Spleen (tissue), 11 donors: ENCODE measurements at regions not wholly inside any gene's neighbourhood (a gene's known extent, or its start where the extent isn't known, plus 50 kb on each side); places are given as distances from the start of the nearest gene placed in this dataset.

Experiments
- DNase-seq: peaks from one replicate; pipeline ENCODE4 v3.0.0-alpha.2; 2020
- H3K27ac ChIP-seq, 8 donors: fragments of 200-600 bp; sonication (generic) in 7 of 8; 1 replicate in 4 of 8; 2 replicates in 4 of 8; pipeline versions ENCODE4 v1.5.0 to v1.8.0; 2016 to 2021; ENCODE audit warnings: inconsistent platforms in 4 of 8, mild to moderate bottlenecking in 4 of 8, moderate library complexity in 1 of 8
- H3K27me3 ChIP-seq, 7 donors: fragments of 200-600 bp; sonication (generic) in 6 of 7; replicated peaks in 1 of 7; 1 replicate in 4 of 7; 2 replicates in 3 of 7; pipeline versions ENCODE4 v1.5.0 to v1.8.0; 2016 to 2021; ENCODE audit warnings: inconsistent platforms in 3 of 7, mild to moderate bottlenecking in 1 of 7
- H3K36me3 ChIP-seq, 6 donors: fragments of 200-600 bp; sonication (generic) in 5 of 6; 1 replicate in 4 of 6; 2 replicates in 2 of 6; pipeline versions ENCODE4 v1.5.0 to v1.8.0; 2016 to 2021; ENCODE audit warnings: inconsistent platforms in 2 of 6
- H3K4me1 ChIP-seq, 6 donors: fragments of 200-600 bp; sonication (generic) in 5 of 6; 1 replicate in 3 of 6; 2 replicates in 3 of 6; pipeline versions ENCODE4 v1.5.0 to v1.8.0; 2016 to 2021; ENCODE audit warnings: inconsistent platforms in 3 of 6
- H3K4me3 ChIP-seq, 8 donors: fragments of 200-600 bp; sonication (generic) in 7 of 8; 1 replicate in 4 of 8; 2 replicates in 4 of 8; pipeline versions ENCODE4 v1.5.0 to v1.8.0; 2016 to 2021; ENCODE audit warnings: inconsistent platforms in 4 of 8, mild to moderate bottlenecking in 4 of 8, moderate library complexity in 2 of 8
- H3K9me3 ChIP-seq, 8 donors: fragments of 200-600 bp; sonication (generic) in 7 of 8; 1 replicate in 4 of 8; 2 replicates in 4 of 8; pipeline versions ENCODE4 v1.5.0 to v1.8.0; 2016 to 2021; ENCODE audit warnings: inconsistent platforms in 4 of 8
- CTCF ChIP-seq, 11 experiments: fragments of 200-600 bp in 7 of 11; fragments of 450-650 bp in 4 of 11; sonication (generic) in 4 of 11; IDR thresholded peaks in 8 of 11; conservative IDR thresholded peaks in 3 of 11; 1 replicate in 7 of 11; 2 replicates in 4 of 11; pipeline versions ENCODE4 v1.4.0 to v1.8.0; 2016 to 2021; ENCODE audit warnings: antibody characterized with exemption in 11 of 11, inconsistent platforms in 4 of 11, mild to moderate bottlenecking in 1 of 11
- POLR2A ChIP-seq, 3 donors: fragments of 450-650 bp; IDR thresholded peaks; one replicate each; pipeline ENCODE4 v1.5.1; 2017; ENCODE audit warnings: antibody characterized with exemption in 3 of 3, mild to moderate bottlenecking in 1 of 3
- POLR2AphosphoS5 ChIP-seq, 3 donors: sonication (generic); formaldehyde crosslinking; IDR thresholded peaks; one replicate each; pipeline ENCODE4 v1.5.1; 2017; ENCODE audit warnings: antibody characterized with exemption in 3 of 3
- WGBS, 5 donors: extraction: QIAGEN DNeasy Blood & Tissue Kit in 3 of 5; methylation state at CpG; one replicate each; pipeline versions ENCODE4 v1.1.5 to v1.1.7; 2013 to 2018; 5-methylcytosine and 5-hydroxymethylcytosine counted together
- intact Hi-C: fragments of 100-400 bp; cut with DNase I; formaldehyde crosslinking; loops from one replicate; pipeline ENCODE4 v1.15.0; 2023; ENCODE audit warnings: low total_unique reads
- donor health status: healthy with polysubstance abuse.
- donor health status: DM: no; HTN: no; CAD: no; lungs with moderate emphysema.
- donor health status: DM: no; HTN: no; CAD: no.
- donor health status: Bipolar disorder and iron deficiency.
- donor health status: healthy.
- donor health status: DM: no; HTN: no; CAD: no.
- donor health status: DM: yes; HTN: yes; CAD: no.

GRCh38 chr1:177631770-177632169 lies 338.1 kb downstream of the SEC16B start:
- intact Hi-C loops, result no loop called here
- 84 to 98% (median 91%) methylated on average over 2 of the region's 2 CpGs for WGBS, 5 donors
- H3K36me3 ChIP-seq, result no peaks in the 10 kb centered on the region
- no peaks in the 10 kb centered on the region for H3K9me3 ChIP-seq
- TF ChIP-seq POLR2AphosphoS5 (IDR thresholded peaks at IDR 0.05), result no peak
- TF ChIP-seq POLR2A (IDR thresholded peaks at IDR 0.05), result no peak
- TF ChIP-seq CTCF (IDR thresholded peaks at IDR 0.05 in 8 of 11, conservative IDR thresholded peaks at IDR 0.05 in 3 of 11), result no peak
- H3K27ac ChIP-seq, result no peak overlapping the region
- H3K4me1 ChIP-seq, result no peaks in the 10 kb centered on the region
- H3K27me3 ChIP-seq, result no peaks in the 10 kb centered on the region
- DNase-seq, result no peak
- no peak overlapping the region for H3K4me3 ChIP-seq

GRCh38 chr1:177629526-177629925 lies 340.3 kb downstream of the SEC16B start:
- Histone ChIP-seq H3K4me3 (no peak overlapping the region), H3K36me3 (no peaks in the 10 kb centered on the region), H3K27ac (no peak overlapping the region), H3K4me1 (no peaks in the 10 kb centered on the region), H3K9me3 (peaks cover 0 to 2% (median 0%) of the 10 kb centered on the region in 8 donors), H3K27me3 (no peaks in the 10 kb centered on the region)
- TF ChIP-seq CTCF (IDR thresholded peaks at IDR 0.05 in 8 of 11, conservative IDR thresholded peaks at IDR 0.05 in 3 of 11) (no peak), POLR2AphosphoS5 (IDR thresholded peaks at IDR 0.05) (no peak), POLR2A (IDR thresholded peaks at IDR 0.05) (no peak)
- WGBS, 5 donors, result 71 to 84% (median 83%) methylated on average over 1 of the region's 1 CpG
- intact Hi-C loops, result no loop called here
- no peak for DNase-seq

- no peaks in the 10 kb centered on the region for H3K4me1 ChIP-seq
- WGBS, 5 donors, result 79 to 89% (median 88%) methylated on average over 4 of the region's 4 CpGs
- no peaks in the 10 kb centered on the region for H3K36me3 ChIP-seq
- no peak for TF ChIP-seq CTCF (IDR thresholded peaks at IDR 0.05 in 8 of 11, conservative IDR thresholded peaks at IDR 0.05 in 3 of 11)
- no peak for TF ChIP-seq POLR2A (IDR thresholded peaks at IDR 0.05)
- intact Hi-C loops, result no loop called here
- no peak for DNase-seq
- no peaks in the 10 kb centered on the region for H3K27me3 ChIP-seq
- H3K9me3 ChIP-seq, result peaks cover 0 to 9% (median 0%) of the 10 kb centered on the region in 8 donors
- H3K4me3 ChIP-seq, result no peak overlapping the region
- H3K27ac ChIP-seq, result no peak overlapping the region
Observed at GRCh38 chr1:177627148-177627910, 342.5 kb downstream of the SEC16B start.

- H3K4me3 ChIP-seq, result no peak overlapping the region
- peaks cover 0 to 15% (median 0%) of the 10 kb centered on the region in 8 donors for H3K9me3 ChIP-seq
- WGBS, 5 donors, result 72 to 87% (median 79%) methylated on average over 4 of the region's 4 CpGs
- no peaks in the 10 kb centered on the region for H3K27me3 ChIP-seq
- no peak for DNase-seq
- no peak overlapping the region for H3K27ac ChIP-seq
- intact Hi-C loops, result no loop called here
- TF ChIP-seq POLR2AphosphoS5 (IDR thresholded peaks at IDR 0.05) (no peak), POLR2A (IDR thresholded peaks at IDR 0.05) (no peak), CTCF (IDR thresholded peaks at IDR 0.05 in 8 of 11, conservative IDR thresholded peaks at IDR 0.05 in 3 of 11) (no peak)
- no peaks in the 10 kb centered on the region for H3K4me1 ChIP-seq
- H3K36me3 ChIP-seq, result no peaks in the 10 kb centered on the region
Observed at GRCh38 chr1:177620636-177621190, 349.1 kb downstream of the SEC16B start.
